Fibroblast of villous mesenchyme (primary cell): ENCODE measurements at regions not wholly inside any gene's neighbourhood (a gene's known extent, or its start where the extent isn't known, plus 50 kb on each side); places are given as distances from the start of the nearest gene placed in this dataset.
A peak's percentile ranks its signal among the peaks of the same experiment; 100 is the strongest.

ENCODE experiments used
- DNase-seq: peaks from one replicate; pipeline ENCODE4 v3.0.0-alpha.2; 2010; ENCODE audit warnings: low read depth
- H3K4me3 ChIP-seq: 2 replicates; pipeline ENCODE4 v1.5.1; 2011; ENCODE audit warnings: low read depth, mild to moderate bottlenecking, low read length
- CTCF ChIP-seq: IDR thresholded peaks from 2 replicates; pipeline ENCODE4 v1.5.1; 2012; ENCODE audit warnings: low read depth, mild to moderate bottlenecking, low read length; ENCODE audit not compliant: insufficient read depth

DNA sequence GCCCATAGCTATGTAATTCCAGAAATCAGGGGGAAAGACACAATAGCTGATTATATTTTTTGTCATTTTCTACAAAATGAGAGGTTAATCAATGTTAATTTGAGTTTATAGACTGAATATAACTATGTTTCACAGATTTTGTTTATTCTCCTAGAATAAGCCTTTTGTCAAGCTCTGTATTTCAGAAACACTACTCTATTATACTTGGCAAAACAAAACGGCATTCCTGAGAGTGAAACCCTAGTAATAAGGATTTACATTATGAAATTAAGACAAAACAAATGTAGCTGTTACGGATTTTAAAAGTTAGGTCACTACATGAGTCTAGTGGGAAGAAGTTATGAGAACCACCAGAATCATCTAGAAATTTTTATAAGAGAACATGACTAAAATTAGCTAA lies 334.2 kb downstream of the KLF12 start:
- H3K4me3 ChIP-seq, result no peak overlapping the region
- no peak for DNase-seq
- no peak for TF ChIP-seq CTCF

- no peak for TF ChIP-seq CTCF
- no peak for DNase-seq
- H3K4me3 ChIP-seq, result no peak overlapping the region
Measured at GRCh38 chr13:73794755-73795154, 339.4 kb downstream of the KLF12 start.

DNA sequence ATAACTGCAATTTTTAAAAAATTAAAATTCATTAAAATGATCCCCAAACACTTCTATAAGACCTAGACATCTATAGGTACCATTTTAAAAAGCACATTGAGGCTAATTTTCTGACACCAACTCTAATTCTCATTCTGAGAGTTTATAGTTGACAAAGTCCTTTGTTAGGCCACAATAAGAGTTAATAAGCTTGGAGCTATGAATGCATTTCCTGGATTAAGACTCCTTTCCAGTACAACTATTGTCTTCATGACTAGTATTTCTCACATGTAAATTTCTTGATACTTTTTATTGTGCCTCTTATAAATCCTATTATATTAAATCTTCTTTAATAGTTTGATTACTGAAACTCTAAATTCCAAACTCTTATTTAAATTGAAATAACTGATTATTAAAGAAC lies 340.8 kb downstream of the KLF12 start:
- no peak for DNase-seq
- no peak for TF ChIP-seq CTCF
- no peak overlapping the region for H3K4me3 ChIP-seq

- no peak for DNase-seq
- no peak for TF ChIP-seq CTCF
- H3K4me3 ChIP-seq, result no peak overlapping the region
Measured at GRCh38 chr13:73792796-73793195, 341.4 kb downstream of the KLF12 start.

GRCh38 chr13:73782450-73783449 lies 351.5 kb downstream of the KLF12 start:
- TF ChIP-seq CTCF, result no peak
- peak; percentile 27 for DNase-seq
- H3K4me3 ChIP-seq, result no peak overlapping the region

- DNase-seq, result no peak
- H3K4me3 ChIP-seq, result no peak overlapping the region
- TF ChIP-seq CTCF, result no peak
Measured at GRCh38 chr13:73781384-73781783, 352.8 kb downstream of the KLF12 start.
